ENCODE measurements at regions not wholly inside any gene's neighbourhood (a gene's known extent, or its start where the extent isn't known, plus 50 kb on each side); places are given as distances from the start of the nearest gene placed in this dataset.
A peak's percentile ranks its signal among the peaks of the same experiment; 100 is the strongest.

DNA sequence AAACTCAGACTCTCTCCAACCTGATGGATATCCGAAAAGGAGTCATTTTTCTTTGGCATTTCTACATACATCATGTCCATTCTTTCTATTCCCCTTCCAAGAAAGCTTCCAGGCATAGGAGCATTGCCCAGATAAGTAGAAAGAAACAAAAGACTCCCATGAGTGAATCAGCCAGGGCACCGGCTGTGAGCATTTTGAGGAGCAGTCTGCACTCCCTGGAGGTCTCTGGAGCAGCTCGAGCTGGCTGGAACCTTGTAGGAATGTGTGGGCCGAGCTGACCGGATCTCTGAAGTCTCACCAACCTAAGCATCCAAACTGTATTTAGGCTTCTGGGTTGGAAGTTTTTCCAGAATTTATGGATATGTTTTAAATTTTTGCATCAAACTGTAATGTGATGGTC, 161.4 kb upstream of the TRPC7 start:
- ATAC-seq: no peak
- DNase-seq (ENCODE audit: missing footprints): no peak
- intact Hi-C loops (cut with DNase I): no loop called here

DNA sequence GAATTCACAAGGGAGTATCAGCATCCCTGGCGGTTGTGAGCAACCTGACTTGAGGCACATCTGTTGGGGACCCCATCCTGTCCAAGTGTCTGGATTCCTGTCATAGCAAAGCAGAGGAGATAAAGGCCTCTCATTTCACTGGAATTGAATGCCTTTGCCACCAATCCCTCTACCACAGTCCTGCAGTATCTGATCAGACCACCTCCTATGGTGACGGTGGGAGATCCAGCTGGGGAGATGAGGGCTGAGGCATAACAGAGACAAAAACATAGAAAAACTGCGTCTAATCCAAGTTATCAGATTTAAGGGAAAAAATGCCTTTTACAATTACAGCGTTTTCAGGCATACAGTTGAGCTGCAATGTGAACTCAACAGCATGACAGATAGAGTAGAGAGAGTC, 160.7 kb upstream of the TRPC7 start:
- DNase-seq (ENCODE audit: missing footprints): no peak
- intact Hi-C loops (cut with DNase I): no loop called here
- ATAC-seq: no peak

DNA sequence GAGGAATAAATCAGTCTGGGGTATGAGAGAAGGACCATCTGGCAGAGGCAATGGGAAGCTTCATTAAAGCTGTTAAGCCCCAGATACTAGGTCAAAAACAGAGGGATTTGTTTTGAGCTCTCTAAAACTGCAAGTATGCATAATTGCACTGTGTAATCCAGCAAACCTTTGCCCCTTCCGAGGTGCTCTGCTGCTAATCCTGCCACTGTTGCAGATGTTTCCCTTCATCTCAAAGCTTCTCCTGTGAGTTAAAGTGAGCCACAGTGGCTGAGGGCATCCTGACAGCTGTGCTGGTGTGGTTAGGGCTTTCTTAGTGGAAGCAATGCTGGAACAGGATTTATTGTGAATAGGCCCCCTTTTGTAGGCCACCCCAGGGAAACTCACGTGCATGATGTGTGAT, 160.3 kb upstream of the TRPC7 start:
- DNase-seq (ENCODE audit: missing footprints): no peak
- no peak for ATAC-seq
- intact Hi-C loops (cut with DNase I): no loop called here

DNA sequence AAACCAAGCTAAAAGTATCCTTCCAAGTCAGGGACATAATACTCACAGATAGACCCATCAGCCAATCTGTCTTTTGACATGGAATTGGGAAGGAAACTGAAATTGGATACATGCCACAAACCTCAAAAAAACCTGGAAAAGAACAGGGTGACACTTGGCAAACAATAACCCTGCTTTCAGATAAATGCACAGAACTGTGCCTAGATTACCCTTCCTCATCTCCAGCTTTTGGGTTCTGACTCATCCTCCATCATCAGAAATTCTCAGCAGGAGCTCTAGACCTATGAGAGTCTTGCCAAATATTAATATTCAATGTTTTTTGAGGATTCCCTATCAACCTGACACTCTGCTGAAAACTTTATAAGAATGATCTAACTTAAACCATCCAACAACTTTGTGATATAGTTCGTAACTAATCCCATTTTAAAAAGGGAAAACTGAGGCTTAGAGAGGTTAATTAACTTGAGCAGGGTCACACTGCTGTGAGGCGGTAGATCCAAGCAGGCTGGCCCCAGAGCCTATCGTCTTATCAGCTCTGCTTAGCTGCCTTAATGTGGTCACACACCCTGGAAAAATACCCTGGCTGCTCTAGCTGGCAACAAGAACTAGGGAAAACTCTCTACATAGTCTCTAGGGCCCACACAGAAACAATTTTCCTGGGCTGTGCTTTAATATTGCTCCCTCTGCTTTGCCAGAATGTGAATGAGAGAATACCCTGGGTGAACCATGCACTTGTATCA, 157.0 kb upstream of the TRPC7 start:
- intact Hi-C loops (cut with DNase I): no loop called here
- ATAC-seq: peak; percentile 76
- no peak for DNase-seq (ENCODE audit: missing footprints)

DNA sequence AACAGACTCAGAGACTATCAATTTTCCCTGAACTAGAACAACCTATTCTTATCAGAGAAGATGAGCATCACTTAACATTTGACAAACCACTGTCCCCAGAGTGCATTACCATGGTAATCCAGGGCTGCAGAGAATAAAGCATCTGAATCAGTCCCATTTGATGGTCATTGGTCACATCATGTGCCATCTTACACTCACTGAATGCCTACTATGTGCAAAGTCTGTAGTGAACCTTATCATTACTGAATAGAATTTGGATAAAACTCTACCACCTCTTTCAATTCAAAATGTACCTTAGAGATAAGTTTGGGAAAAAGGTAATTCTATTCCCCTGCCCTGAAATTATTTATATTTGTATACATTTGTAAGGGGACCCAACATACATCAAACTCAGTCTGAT, 156.4 kb upstream of the TRPC7 start:
- DNase-seq (ENCODE audit: missing footprints) (no peak), ATAC-seq (no peak)
- intact Hi-C loops (cut with DNase I): no loop called here

DNA sequence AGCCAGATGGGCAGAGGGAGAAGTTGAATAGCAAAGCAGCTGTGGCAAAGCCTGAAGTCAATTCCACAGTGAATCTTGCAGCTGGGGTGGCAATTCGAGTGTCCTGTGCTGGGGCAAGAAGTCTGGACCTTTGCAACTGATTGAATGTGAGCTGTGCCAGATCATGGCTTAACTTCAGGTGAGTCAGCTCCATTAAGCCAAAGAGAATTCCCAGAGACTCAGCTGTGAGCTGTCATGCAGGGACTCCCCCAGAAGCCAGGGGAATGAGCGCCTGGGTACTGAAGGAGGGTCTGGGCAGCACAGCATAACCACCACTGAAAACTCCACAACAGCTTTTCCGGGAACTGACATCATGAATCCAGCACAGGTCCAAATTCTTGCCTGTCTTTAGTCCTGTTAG, 153.5 kb upstream of the TRPC7 start:
- DNase-seq (ENCODE audit: missing footprints): no peak
- ATAC-seq: no peak
- intact Hi-C loops (cut with DNase I): no loop called here

DNA sequence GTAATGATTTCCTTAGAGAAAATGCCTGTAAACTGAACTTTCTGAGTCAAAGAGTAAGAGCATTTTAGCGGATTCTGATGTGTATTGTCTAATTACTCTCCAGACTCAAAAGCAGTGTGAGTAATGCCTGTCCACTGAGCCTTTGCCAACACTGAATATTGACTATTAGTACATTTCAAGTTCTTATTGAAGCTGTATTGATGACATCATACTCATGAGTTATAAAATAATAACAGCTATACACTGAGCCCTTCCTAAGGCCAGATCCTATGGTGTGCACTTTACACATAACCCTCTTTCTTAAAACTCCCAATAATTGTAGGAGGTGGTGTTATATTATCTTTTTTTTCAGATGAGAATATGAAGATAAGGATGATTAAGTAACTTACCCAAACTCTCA, 152.8 kb upstream of the TRPC7 start:
- no peak for ATAC-seq
- DNase-seq (ENCODE audit: missing footprints): no peak
- intact Hi-C loops (cut with DNase I): no loop called here

DNA sequence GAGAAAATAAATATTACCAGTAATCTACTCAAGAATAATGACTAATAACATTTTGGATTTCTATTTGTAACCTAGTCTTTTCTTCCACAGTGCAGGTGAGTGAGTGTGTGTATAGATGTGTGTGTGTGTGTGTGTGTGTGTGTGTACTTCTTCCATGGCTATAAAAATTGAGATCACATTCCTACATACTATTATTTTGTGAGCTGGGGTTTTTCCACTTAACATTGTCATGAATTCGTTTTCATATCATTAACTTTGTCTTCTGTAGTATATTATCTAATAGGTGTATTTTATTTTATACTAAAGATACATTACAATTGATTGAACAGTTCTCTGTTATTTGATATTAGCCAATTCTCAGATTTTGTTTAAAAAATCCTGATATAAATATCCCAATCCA, 152.4 kb upstream of the TRPC7 start:
- ATAC-seq (no peak), DNase-seq (ENCODE audit: missing footprints) (no peak)
- intact Hi-C loops (cut with DNase I): no loop called here

DNA sequence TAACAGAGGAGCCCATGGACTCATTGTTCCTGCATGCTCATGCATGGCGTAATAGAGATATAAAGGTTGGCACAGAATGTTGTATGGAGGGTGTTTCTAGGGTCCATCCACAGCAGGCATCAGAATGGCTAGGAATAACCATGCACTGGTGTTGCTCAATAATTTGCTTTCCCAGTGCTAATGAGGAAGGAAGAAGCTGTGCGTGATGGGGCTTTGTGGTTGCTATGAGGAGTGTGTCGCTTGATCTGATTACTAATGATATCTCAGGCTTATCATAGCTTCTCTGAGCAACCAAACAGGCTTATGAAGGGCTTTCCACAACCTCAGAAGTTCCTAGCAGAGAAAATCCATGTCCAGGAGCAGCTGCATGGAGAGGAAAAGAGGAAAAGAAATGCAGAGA, 151.3 kb upstream of the TRPC7 start:
- ATAC-seq: no peak
- intact Hi-C loops (cut with DNase I): no loop called here
- no peak for DNase-seq (ENCODE audit: missing footprints)

DNA sequence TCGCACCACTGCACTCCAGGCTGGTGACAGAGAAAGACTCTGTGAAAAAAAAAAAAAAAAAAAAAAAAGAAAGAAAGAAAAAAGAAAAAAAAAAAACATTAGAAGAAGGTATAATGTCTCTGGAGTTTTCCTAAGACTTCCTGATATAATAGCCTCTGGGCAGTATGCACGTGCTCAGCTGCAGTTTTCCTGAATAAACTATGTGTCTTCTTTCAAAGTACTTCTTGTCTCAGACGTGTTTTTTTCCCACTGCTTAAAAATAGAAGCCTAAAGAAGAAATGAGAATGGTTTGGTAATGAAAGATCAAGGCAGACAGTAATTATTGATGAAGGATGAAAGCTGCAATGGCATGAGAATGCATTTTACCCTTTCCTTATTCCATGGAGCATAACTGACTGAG, 148.1 kb upstream of the TRPC7 start:
- DNase-seq (ENCODE audit: missing footprints) (no peak), ATAC-seq (no peak)
- intact Hi-C loops (cut with DNase I): no loop called here

DNA sequence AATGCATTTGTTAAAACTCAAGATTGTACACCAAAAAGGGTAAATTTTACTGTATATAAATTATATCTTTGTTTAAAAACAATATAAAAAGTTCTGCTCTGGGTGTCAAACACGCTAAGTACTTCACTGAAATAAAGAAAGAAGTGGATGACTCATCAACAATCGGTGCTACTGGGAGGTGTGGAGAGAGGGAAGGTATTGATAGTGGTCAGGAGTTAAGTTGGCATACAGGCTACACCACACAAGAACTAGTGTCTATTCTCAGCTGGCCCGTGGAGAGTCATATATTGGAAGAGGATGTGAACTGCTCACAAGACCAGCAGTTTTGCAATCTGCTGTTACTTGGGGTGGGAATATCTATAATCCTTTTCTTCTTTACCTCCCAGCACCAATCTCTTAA, 145.7 kb upstream of the TRPC7 start:
- no peak for DNase-seq (ENCODE audit: missing footprints)
- intact Hi-C loops (cut with DNase I): no loop called here
- no peak for ATAC-seq

DNA sequence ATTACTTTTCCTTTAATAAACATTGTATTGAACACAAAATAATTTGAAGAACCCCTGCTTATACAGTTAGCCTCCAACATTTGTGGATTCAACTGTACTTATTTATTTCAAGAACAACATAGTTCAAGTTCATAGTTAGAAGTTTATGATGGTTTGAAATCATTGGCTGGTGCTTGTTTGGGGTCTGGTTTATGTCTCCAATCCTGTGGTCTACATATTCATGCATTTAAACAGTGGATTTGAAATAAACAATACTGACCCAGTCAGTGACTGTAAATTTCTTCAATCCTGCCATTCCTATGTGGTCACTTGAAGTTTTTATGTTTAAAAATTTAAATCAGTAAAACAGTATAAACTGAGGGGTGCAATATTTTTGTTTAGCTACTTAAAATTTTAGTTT, 145.1 kb upstream of the TRPC7 start:
- DNase-seq (ENCODE audit: missing footprints) (no peak), ATAC-seq (no peak)
- intact Hi-C loops (cut with DNase I): no loop called here

DNA sequence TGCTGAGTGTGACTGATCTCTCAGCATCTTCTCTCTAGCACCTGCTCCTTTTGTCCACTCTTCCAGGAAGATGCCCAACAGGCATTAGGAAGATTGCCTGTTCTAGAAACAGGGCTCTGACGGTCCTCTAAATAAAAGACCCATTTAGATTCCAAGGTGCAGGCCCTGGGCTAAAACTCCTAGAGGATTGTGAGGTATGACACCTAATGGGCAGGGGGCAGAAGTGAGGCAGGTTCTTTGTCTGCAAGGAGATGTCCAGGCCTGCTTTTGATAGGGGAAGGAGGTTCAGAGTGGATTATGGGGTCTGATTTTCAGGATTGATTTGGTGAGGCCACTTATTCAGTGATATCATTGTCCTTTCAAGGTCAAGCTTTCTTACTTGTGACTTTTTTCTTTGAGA, 140.8 kb upstream of the TRPC7 start:
- ATAC-seq: no peak
- DNase-seq (ENCODE audit: missing footprints): no peak
- intact Hi-C loops (cut with DNase I): no loop called here

DNA sequence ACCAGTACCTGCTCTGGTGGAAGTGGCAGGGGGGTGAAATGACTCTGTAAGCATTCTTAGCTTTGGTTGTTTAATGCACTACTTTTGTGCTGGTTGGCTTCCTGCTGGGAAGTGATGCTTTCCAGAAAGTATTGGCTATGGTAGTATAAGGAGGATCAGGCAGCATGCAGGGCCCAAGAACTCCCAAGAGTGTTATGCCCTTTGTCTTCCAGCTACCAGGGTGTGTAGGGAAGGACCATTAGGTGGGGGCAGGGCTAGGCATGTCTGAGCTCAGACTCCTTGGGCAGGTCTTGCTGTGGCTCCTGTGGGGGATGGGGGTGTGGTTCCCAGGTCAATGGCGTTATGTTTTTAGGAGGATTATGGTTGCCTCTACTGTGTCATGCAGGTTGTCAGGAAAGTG, 135.8 kb upstream of the TRPC7 start:
- intact Hi-C loops (cut with DNase I): no loop called here
- DNase-seq (ENCODE audit: missing footprints) (no peak), ATAC-seq (no peak)

DNA sequence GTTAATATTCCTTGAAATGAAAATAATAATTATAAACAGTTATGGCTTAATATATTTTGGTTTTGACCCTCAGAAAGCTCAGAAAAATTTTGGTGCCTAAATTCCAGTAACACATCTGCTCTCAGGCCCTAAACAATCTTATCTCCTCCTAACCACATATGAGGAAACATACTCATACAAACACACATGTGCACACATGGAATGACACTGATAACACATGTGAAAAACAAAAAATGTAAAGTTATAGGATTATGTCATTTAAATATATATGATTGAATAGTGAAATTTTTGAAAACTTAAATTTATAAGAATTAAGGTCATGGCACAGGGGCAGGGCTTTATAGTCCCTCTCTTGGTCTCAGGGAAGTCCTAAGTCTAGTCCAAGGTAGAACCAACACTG, 127.2 kb upstream of the TRPC7 start:
- intact Hi-C loops (cut with DNase I): no loop called here
- DNase-seq (ENCODE audit: missing footprints) (no peak), ATAC-seq (no peak)

DNA sequence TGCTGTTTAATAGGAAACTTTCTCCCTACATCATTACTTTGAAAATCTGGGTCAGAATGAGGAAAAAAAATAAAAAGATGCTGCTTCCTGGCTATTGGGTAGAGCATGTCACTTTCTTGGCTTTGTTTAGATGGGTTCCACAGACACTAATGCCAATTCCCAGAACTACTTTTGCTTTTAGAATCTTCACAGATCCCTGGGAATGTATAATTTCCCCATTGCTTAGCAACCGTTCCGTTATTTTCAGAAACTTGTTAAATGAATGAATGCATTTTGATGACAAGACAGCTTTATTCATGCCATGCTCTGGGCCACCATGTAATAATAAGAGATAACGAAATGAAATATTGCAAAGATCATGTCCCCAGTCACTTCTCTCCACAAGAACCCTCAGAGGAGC, 126.5 kb upstream of the TRPC7 start:
- DNase-seq (ENCODE audit: missing footprints) (no peak), ATAC-seq (no peak)
- intact Hi-C loops (cut with DNase I): no loop called here

DNA sequence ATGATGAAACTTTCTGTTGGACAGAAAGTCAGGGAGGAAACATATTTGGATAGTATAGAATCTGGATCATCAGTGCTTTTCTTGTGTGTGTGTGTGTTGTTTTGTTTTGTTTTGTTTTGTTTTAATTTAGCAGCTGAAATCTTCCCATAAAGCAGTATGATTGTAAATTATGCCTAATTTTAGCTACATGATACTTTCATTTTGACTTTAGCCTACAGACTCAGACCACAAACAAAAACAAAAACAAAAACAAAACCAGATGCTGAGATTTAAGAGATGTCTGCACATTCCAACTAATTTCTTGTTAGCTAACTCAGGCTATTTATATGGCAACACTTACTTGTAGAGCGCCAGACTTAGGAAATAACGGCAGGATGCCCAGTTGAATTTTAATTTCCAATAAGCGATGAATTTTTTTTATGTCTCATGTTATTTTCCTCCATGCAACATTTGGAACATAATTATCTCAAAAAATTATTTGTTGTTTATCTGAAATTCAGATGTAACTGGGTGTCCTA, 119.5 kb upstream of the TRPC7 start:
- no peak for ATAC-seq
- intact Hi-C loops (cut with DNase I): no loop called here
- DNase-seq (ENCODE audit: missing footprints): no peak

DNA sequence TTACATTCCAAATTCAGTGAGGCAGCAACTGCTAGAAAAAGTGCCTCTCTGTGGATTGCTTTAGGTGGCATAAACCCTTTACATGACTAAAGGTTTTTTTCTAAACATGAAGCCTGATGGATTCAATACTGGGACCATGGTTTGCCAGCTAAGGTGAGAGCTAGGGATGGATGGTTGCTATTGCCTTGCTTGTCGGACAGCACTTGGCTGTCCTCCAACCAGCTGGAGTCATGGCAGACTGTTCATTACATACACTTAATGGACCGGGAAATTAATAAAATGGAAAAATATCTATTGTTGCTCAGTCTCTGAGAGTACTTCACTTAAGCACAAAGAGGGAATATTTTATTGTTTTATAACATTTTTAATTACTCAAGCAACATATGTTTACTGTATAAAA, 116.9 kb upstream of the TRPC7 start:
- intact Hi-C loops (cut with DNase I): no loop called here
- DNase-seq (ENCODE audit: missing footprints) (no peak), ATAC-seq (no peak)

DNA sequence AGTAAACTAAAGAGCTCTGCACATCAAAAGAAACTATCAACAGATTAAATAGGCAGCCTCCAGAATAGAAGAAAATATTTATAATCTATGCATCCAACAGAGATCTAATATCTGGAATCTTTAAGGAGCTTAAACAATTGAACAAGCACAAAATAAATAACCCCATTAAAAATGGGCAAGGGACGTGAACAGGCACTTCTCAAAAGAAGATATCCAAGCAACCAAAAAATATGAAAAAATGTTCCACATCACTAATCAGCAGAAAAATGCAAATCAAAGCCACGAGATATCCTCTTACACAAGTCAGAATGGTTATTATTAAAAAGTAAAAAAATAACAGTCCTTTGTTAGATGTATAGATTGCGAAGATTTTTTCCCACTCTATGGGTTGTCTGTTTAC, 109.1 kb upstream of the TRPC7 start:
- DNase-seq (ENCODE audit: missing footprints) (no peak), ATAC-seq (no peak)
- intact Hi-C loops (cut with DNase I): no loop called here

DNA sequence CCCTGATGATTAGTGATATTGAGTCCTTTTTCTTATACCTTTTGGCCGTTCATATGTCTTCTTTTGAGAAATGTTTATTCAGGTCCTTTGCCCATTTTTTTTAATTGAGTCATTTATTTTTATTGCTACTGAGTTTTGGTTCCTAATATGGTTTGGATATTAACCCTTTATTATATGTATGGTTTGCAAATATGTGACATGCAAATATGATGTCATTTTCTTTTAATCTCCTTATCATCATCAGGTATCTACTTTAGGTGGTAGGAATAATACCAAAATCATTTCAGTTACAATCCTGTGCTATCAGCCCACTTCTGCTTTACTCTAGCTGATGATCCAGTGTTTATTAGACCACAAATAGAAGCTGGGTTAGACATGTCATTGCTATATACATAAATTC, 102.3 kb upstream of the TRPC7 start:
- intact Hi-C loops (cut with DNase I): no loop called here
- no peak for DNase-seq (ENCODE audit: missing footprints)
- ATAC-seq: no peak

DNA sequence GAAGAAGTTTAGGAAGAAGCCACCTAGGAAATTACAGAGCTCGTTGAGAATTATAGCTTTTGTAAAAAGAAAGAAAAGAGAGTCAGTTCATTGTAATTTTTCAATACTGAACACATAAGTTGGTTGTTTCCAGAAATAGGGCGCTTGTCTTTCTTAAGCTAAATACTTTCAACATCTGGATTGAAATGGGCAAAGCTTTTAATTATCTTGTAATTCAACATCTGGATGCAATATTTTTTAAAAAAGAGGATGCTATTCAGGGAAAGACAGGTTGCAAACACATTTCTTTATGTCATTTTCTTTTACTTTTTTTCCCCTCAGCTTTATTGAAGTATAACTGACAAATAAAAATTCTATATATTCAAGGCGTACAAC, 100.7 kb upstream of the TRPC7 start:
- intact Hi-C loops (cut with DNase I): no loop called here
- no peak for DNase-seq (ENCODE audit: missing footprints)
- ATAC-seq: no peak

Measured in Right ventricle myocardium inferior (tissue), 1 donor.